Suppressor macrophage (primary cell): ENCODE measurements at regions not wholly inside any gene's neighbourhood (a gene's known extent, or its start where the extent isn't known, plus 50 kb on each side); places are given as distances from the start of the nearest gene placed in this dataset.
"Not testable (repeated sequence)": the region's sequence is repeated elsewhere in the genome, so short reads cannot be mapped to it uniquely, and the experiment has no call there.

ENCODE experiments used
- DNase-seq, 4 experiments: peaks; one replicate each; pipeline ENCODE4 v3.0.0-alpha.2; 2020 to 2022

GRCh38 chr13:53408847-53409568 is 380.4 kb downstream of the OLFM4 start:
- DNase-seq = no peak

DNA sequence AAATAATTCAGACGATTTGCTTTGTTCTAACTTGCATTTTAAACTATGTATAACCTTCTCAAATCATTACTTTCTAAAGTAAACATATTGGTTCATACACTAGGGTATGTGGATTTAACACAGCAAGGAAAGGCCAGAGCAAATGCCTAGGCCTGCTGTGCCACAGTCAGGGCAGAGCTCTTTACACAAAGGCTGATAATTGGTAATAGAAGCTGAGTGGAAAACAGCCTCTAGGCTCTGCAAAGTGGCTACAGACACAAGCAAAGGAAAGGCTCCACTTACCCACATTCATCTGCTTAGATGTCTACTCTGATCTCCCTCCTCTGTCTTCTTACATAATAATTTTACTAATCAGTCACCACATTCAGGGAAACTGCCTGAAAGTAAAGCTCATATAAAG is 382.9 kb downstream of the OLFM4 start:
- no peak for DNase-seq

- DNase-seq = no peak
These were observed 386.5 kb downstream of the OLFM4 start for GRCh38 chr13:53415135-53415534.

DNA sequence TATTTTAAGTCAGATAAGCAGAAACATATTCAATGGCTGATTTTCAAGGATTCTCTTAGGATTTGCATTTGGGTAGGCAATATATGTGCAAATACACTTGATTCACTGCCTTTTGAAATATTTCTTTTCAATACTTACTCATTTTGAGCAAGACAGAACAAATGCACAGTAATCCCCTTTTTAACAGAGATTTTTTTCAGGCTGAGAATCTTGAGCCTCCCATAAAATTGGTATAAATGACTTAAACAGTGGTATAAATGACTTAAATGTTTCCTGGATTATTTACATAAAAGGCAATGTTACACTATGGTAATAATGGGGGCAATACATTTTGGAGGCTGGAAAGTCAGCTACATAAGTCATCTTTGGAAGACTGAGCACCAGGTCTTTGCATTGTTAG is 389.0 kb downstream of the OLFM4 start:
- DNase-seq = no peak

- no peak for DNase-seq
These were observed 393.8 kb downstream of the OLFM4 start for GRCh38 chr13:53422415-53422814.

GRCh38 chr13:53436396-53436795 is 407.8 kb downstream of the OLFM4 start:
- no peak for DNase-seq

DNA sequence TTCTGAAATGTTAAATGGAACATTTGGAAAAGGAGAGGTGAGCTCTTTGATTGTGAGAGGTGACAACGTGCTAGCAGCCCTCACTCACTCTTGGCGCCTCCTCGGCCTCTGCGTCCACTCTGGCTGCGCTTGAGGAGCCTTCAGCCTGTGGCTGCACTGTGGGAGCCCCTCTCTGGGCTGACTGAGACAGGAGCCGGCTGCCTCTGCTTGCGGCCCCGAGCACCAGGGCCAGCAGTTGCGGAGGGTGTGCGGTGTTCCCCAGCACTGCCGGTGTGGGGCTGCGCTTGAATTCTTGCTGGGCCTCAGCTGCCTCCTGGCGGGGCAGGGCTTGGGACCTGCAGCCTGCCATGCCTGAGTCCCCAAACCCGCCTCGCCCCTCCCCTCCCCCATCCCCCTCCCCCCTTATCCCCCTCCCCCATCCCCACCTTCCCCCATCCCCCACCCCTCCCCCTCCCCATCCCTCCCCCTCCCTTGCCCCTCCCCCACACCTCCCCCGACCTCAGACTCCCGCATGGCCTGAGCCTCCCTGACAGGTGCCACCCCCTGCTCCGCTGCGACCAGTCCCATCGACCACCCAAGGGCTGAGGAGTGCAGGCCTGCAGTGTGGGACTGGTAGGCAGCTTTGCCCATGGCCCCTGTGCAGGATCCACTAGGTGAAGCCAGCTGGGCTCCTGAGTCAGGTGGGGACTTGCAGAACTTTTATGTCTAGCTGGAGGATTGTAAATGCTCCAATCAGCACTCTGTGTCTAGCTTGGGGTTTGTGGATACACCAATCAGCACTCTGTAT is 411.0 kb downstream of the OLFM4 start:
- no peak for DNase-seq

GRCh38 chr13:53442979-53443378 is 414.4 kb downstream of the OLFM4 start:
- no peak for DNase-seq

DNA sequence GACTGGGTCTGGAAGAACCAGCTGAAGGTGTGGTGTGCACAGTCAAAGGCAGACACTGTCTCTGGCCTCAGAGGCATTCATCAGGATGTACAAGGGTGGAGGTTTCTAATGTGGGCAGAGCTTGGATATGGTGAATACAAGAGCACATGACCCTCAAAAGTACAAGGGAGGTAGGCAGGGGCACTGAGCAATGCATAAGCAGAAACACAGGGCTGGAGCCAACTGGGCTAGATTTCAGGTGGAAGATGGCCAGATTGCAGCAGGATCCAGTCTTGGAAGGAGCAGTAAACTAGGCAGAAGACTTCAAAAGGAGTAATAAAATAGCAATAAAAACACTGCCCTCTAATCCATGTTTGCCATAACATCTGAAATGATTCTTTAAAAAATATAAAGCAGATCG is 417.1 kb downstream of the OLFM4 start:
- no peak for DNase-seq

DNA sequence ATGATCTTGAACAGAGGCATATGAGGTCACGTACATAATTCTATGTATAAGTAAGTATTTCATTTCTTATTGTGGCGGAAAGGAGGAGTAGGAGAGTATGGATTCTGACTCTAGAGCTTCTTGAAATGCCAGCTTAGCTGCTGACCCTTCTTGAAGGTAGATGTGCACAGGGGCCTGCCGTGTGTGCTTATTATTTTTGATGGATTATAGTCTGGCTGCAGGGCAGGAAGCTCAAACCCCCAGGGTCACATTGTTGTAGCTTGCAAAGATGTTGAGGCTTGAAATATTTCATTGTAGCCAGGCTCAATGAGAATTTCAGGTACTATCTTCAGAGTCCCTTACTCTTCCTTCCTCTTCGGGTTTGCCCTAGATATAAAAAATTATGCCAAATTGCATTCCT is 418.8 kb downstream of the OLFM4 start:
- DNase-seq = no peak

DNA sequence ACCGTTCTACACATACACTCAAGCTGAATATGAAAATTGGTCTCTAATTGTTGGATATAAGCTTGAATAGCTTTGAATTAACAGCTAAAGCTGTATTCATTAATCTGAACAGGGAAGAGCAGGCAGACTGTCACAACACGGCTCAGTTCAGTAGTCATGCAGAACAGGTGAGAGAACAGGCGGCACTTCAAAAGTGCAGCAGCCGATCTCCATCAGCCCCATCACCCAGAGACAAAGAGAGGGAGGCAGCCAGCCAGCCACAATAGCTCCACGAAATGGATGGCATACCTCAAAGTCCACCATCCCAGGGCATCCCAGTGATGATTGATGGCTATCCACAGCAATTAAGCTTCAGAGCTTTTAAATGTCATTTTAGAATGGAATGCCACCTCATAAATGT is 419.2 kb downstream of the OLFM4 start:
- DNase-seq = no peak

GRCh38 chr13:53452263-53452808 is 423.7 kb downstream of the OLFM4 start:
- not testable (repeated sequence) for DNase-seq

GRCh38 chr13:53460796-53461195 is 432.2 kb downstream of the OLFM4 start:
- no peak for DNase-seq

DNA sequence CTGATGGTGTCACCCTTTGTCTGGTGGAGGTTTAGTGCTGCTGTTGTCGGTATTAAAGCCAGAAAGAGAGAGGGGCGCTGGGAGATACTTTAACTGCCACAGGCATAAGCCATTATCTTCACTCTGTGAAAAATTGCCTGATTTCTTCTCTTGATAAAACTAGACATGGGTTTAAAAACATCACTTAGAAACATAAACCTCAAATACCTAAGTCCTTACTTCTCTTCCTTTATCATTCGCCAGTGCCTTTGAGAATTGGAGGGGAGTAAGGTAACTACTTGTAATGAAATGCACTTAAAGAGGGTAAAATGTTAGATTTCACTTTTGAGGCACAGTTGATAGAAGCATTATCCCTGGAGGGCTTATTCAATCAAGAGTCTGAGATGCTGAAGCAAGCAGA is 434.5 kb downstream of the OLFM4 start:
- no peak for DNase-seq

- no peak for DNase-seq
These were observed 438.0 kb downstream of the OLFM4 start for GRCh38 chr13:53466576-53466975.

- no peak for DNase-seq
These were observed 444.8 kb downstream of the OLFM4 start for GRCh38 chr13:53473397-53473796.

- no peak for DNase-seq
These were observed 446.3 kb downstream of the OLFM4 start for GRCh38 chr13:53474878-53475277.

- DNase-seq = no peak
These were observed 462.1 kb downstream of the OLFM4 start for GRCh38 chr13:53490752-53491151.

DNA sequence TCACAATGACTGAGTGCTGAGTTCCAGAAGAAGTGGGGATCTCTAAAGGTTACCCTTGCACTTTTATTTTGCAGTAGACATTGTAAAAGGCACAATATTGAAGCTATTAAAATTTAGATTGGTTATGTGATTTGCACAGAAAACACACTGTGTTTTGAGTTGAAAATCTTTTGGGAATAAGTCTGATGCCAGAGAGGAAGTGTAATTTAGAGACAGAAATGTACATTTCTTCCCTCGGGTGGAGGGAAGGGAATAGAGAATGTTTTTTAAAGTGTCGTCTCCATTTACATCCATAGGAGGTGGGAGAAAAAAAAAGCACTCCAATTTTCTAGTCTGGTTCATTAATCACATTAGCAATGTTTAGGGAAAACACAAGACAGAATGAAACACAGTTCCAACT is 465.8 kb downstream of the OLFM4 start:
- DNase-seq = no peak

- DNase-seq = no peak
These were observed 471.0 kb downstream of the OLFM4 start for GRCh38 chr13:53499576-53500133.

- DNase-seq = no peak
These were observed 472.8 kb downstream of the OLFM4 start for GRCh38 chr13:53501387-53501786.

DNA sequence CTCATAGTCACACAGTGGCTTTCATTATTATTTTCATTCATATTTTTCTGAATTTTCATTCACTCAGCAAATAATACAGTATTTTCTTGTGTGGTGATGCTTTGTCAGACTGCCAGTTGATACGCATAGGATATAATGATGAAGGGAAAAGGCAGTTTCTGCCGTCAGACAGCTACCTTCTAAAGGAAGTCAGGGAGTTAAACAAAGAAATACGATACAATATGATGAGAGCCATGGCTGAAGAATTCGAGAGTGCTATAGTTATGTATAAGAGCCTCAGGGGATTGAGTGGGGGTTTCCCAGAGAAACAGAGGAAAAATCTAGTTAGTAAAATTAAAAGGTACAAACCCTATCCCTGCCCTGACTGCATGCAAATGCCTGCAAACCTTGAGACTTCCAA is 479.1 kb downstream of the OLFM4 start:
- DNase-seq = no peak

DNA sequence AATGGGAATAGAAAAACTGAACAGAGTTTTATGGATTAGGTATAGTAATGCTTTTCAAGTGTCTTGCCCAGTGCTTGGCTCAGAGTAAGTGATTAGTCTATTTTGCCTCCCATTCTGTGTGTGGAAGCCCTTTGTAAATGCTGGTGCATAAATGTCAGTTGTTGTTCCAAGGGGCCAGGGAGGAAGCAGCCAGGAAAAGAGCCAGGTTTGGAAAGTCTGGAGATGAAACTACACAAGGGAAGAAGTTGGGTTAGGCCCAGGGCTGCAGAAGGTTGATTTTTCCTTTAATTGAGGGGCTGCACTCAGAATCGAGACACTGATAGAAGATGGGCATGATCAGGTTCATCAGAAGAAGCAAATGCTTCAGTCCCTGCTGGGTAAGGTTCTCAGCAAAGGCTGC is 484.0 kb downstream of the OLFM4 start:
- DNase-seq = no peak

- DNase-seq = no peak
These were observed 484.6 kb downstream of the OLFM4 start for GRCh38 chr13:53513226-53513625.
